ENCODE measurements at regions not wholly inside any gene's neighbourhood (a gene's known extent, or its start where the extent isn't known, plus 50 kb on each side); places are given as distances from the start of the nearest gene placed in this dataset.

- TF ChIP-seq POLR2AphosphoS5 (IDR thresholded peaks at IDR 0.05; ENCODE audit: borderline replicate concordance, low read depth, low read length), result no peak
- no peak for TF ChIP-seq EZH2 (IDR thresholded peaks at IDR 0.05)
Measured at GRCh38 chr4:128358231-128358912, 70.8 kb upstream of the PGRMC2 start.
